GM21381 (cell line): ENCODE measurements at regions not wholly inside any gene's neighbourhood (a gene's known extent, or its start where the extent isn't known, plus 50 kb on each side); places are given as distances from the start of the nearest gene placed in this dataset.

Source experiments
- ATAC-seq: cut with Tn5 transposase; IDR thresholded peaks from one replicate; pipeline ENCODE4 v1.9.1; 2021; ENCODE audit warnings: mild to moderate bottlenecking, moderate library complexity; ENCODE audit not compliant: unreplicated experiment

- no peak for ATAC-seq
These were observed 863.5 kb upstream of the MGAT4C start for GRCh38 chr12:87119713-87120112.

DNA sequence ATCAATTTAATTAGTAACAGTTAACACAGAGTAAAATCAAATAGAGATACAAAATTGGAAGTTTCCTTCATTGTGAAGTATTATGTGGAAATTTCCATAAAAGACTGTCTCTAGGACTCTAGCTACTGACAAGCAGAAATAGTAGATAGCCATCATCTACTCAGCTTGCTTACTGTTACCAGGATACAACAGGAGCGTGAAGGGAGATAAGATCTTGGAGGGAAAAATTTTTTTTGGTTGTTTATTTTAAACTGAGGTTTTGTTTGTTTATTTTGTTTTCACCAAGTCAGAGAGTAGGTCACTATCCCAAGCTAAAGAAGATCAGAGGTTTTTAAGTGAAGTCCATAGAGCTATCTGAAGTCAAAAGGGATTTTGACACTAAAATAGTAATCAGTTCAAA is 861.3 kb upstream of the MGAT4C start:
- no peak for ATAC-seq

- no peak for ATAC-seq
These were observed 860.6 kb upstream of the MGAT4C start for GRCh38 chr12:87116780-87117179.

GRCh38 chr12:87112571-87113345 is 856.6 kb upstream of the MGAT4C start:
- ATAC-seq = no peak

- ATAC-seq = no peak
These were observed 851.6 kb upstream of the MGAT4C start for GRCh38 chr12:87107766-87108165.

DNA sequence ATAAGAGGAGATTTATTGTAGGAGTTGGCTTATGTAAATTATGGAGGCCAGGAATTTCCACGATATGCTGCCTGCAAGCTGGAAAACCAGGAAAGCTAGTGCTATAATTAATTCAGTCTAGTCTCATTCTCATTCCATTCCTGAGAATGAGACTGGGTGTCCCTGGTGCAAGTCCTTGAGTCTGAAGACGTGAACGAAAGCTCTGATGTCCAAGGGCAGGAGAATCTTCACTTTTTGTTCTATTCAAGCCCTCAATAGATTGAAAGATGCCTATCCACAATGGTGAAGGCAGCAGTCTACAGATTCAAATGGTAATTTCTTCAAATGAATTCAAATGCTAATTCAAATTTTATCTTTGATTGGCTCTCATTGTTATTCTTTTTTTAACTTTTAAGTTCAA is 851.1 kb upstream of the MGAT4C start:
- no peak for ATAC-seq

DNA sequence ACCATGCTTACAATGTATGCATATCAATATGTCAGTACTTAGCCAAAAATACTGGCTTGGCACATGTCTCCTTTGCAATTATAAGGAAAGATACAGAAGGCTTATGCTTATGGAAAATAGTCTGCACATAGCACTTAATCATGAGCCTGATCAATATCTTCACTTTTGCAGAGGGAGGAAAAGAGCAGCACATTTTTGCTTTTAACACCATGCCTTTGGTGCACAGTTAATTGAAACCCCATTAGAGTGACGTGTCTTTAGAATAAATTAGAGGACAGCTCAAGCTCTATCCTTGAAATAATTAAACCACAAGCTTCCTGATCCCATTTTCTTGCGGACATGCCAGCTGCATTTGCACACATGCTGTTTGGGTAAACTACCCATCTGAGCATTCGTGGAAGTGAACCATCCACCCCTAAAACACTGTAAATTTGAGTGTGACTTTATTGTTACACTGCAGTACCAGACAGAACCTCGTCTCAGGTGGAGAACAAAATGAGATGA is 839.9 kb upstream of the MGAT4C start:
- ATAC-seq = no peak

DNA sequence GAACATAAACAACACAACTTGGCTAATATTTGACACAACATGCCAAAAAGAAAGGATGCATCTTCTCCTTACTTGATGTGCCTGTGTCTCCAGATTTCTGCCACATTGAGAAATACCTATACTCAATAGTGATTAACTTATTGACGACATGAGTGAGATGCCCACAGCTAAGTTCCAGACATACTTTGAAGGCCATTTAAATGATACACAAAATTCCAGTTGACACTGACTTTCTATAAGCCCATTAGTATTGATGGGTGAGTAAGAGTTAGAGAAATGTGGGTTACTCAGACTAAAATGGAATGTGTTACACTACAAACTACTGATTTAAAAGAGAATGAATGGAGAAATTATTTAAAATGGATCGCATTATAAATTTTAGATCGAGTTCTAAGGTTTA is 838.2 kb upstream of the MGAT4C start:
- no peak for ATAC-seq

- ATAC-seq = no peak
These were observed 836.2 kb upstream of the MGAT4C start for GRCh38 chr12:87092421-87092820.

- no peak for ATAC-seq
These were observed 830.1 kb upstream of the MGAT4C start for GRCh38 chr12:87086118-87086891.

- ATAC-seq = no peak
These were observed 829.1 kb upstream of the MGAT4C start for GRCh38 chr12:87085286-87085685.

- ATAC-seq = no peak
These were observed 826.6 kb upstream of the MGAT4C start for GRCh38 chr12:87082756-87083155.

GRCh38 chr12:87074781-87075180 is 818.6 kb upstream of the MGAT4C start:
- no peak for ATAC-seq

DNA sequence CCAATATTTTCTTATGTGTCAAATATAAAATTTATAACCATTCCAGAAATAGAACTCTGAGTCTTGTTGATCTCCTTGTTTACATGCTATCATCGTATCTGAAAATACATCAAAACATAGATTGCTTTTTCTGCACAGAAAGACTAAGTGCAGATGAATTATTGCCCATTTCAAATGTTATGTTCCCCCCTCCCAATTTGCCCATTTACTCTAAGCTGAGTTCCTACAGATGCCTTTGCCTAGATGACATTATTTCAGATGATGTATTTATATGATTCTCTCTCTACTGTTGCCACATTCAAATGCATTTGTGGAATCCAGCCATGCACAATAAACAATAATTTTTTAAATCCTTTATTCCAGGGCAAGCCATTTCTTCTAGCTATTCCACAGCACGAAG is 810.1 kb upstream of the MGAT4C start:
- no peak for ATAC-seq

DNA sequence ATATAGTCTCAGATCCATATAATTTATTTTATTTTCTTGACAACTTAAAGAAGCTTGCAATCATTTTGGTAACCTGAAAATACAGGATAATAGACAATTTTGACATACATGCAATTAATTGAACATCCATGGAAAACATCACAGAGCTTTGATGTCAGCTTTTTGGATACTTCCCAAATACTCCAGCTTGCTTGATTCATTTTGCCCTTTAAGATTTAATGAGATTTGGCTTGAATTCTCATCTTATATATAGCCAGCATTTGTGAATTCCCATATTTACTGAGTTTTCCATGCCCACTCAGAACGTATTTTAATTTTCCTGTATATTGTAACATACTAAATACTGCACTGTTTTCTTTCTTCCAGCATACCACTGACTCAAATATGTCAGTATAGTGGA is 803.0 kb upstream of the MGAT4C start:
- no peak for ATAC-seq

DNA sequence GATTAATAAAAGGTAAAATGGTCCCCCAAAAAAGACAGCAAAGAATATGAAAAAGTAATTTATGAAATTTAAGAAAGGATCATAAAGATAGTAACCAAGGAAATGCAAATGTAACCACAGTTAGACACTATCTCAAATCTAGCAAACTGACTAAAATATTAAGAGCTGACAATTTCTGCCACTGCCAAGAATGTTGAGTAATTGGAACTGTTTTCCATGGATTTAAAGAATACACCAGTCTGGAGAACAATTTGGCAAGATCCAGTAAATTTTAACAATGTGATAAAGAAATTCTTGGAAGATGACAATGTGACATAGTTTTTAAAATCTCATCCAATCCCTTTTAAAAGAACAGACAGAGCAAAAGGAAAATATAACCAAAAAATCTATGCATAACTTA is 798.0 kb upstream of the MGAT4C start:
- no peak for ATAC-seq

- ATAC-seq = no peak
These were observed 795.4 kb upstream of the MGAT4C start for GRCh38 chr12:87051621-87052020.

DNA sequence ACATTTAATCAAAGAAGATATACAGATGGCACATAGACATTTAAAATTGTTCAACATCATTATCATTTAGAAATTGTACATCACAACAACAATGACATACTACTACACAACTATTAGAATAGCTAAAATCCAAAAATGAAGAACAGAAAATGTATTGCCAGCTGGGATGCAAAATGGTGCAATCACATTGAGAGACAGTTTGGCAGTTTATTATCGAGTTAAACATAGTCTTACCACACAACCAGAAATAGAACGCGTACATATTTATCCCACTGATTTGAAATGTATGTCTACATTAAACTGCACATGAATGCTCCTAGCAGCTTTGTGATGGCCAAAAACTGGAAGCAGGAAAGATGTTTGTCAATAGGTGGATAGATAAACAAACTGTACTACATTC is 791.5 kb upstream of the MGAT4C start:
- no peak for ATAC-seq

DNA sequence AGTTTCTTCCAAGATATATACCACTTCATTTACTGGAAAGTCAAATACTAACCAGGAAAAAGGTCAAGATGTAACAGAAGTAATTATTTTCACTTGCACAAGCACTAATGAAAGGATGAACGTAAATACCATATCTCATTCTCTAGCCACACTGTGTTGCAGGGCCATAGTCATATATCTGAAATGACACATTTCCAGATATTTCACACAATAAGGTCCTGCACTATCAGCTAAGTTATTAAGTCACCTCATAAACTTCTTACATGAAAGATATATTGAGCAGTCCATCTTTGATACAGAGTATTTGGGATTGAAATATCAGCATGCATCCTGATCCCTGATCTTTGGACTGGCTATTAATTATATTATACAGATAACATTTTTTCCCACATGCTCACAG is 783.3 kb upstream of the MGAT4C start:
- no peak for ATAC-seq

GRCh38 chr12:87038098-87038497 is 781.9 kb upstream of the MGAT4C start:
- ATAC-seq = no peak

DNA sequence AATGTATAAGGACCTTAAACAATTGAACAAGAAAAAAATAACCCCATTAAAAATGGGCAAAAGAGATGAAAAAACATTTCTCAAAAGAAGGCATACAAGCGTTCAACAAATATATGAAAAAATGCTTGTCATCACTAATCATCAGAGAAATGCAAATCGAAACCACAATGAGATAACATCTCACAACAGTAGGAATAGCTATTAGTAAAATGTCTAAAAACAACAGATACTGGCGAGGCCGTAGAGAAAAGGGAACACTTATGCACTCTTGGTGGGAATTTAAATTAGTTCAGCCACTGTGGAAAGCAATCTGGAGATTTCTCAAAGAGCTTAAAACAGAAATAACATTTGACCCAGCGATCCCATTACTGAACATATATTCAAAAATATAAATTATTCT is 769.8 kb upstream of the MGAT4C start:
- ATAC-seq = no peak

- ATAC-seq = no peak
These were observed 765.2 kb upstream of the MGAT4C start for GRCh38 chr12:87021400-87021799.
